Lung (tissue), 11 donors: ENCODE measurements at regions not wholly inside any gene's neighbourhood (a gene's known extent, or its start where the extent isn't known, plus 50 kb on each side); places are given as distances from the start of the nearest gene placed in this dataset.
A peak's percentile ranks its signal among the peaks of the same experiment; 100 is the strongest.

Experiments
- ATAC-seq: fragments of 200-7000 bp; cut with Tn5 transposase; one replicate; pipeline ENCODE4 v1.9.1; 2020; ENCODE audit warnings: moderate number of reproducible peaks; ENCODE audit not compliant: insufficient read depth, low FRiP score
- DNase-seq, 3 donors: peaks; one replicate each; pipeline ENCODE4 v3.0.0-alpha.2; 2013 to 2017
- H3K27ac ChIP-seq, 2 donors: one replicate each; pipeline ENCODE4 v1.5.1; 2013; ENCODE audit warnings: mild to moderate bottlenecking in 2 of 2, moderate library complexity in 2 of 2, control low read depth in 1 of 2, inconsistent platforms in 1 of 2, low read depth in 1 of 2, low read length in 1 of 2
- H3K27me3 ChIP-seq, 3 donors: one replicate each; pipeline ENCODE4 v1.5.1; 2013; ENCODE audit warnings: low read length in 2 of 3; ENCODE audit not compliant: control insufficient read depth in 3 of 3, insufficient read depth in 3 of 3
- H3K36me3 ChIP-seq, 4 donors: one replicate each; pipeline ENCODE4 v1.5.1; 2013; ENCODE audit warnings: low read length in 4 of 4, mild to moderate bottlenecking in 1 of 4, moderate library complexity in 1 of 4; ENCODE audit not compliant: control insufficient read depth in 4 of 4, insufficient read depth in 4 of 4
- H3K4me1 ChIP-seq, 5 donors: one replicate each; pipeline ENCODE4 v1.5.1; 2013; ENCODE audit warnings: low read length in 5 of 5, mild to moderate bottlenecking in 2 of 5, moderate library complexity in 1 of 5; ENCODE audit not compliant: control insufficient read depth in 5 of 5, insufficient read depth in 5 of 5
- H3K4me3 ChIP-seq: one replicate; pipeline ENCODE4 v1.5.1; 2013; ENCODE audit warnings: mild to moderate bottlenecking, control low read depth, moderate library complexity
- H3K9ac ChIP-seq, 2 donors: one replicate each; pipeline ENCODE4 v1.5.1; 2013; ENCODE audit warnings: low read length in 2 of 2, control low read depth in 1 of 2; ENCODE audit not compliant: insufficient read depth in 1 of 2
- H3K9me3 ChIP-seq, 4 donors: one replicate each; pipeline ENCODE4 v1.5.1; 2013; ENCODE audit warnings: low read length in 3 of 4, mild to moderate bottlenecking in 1 of 4, moderate library complexity in 1 of 4; ENCODE audit not compliant: control insufficient read depth in 4 of 4, insufficient read depth in 3 of 4
- CTCF ChIP-seq: IDR thresholded peaks from 2 replicates; pipeline ENCODE4 v1.5.1; 2012; ENCODE audit warnings: mild to moderate bottlenecking; ENCODE audit errors: control extremely low read depth, extremely low read depth
- WGBS, 2 donors: extraction: QIAGEN DNeasy Blood & Tissue Kit; methylation state at CpG; one replicate each; pipeline ENCODE4 v1.1.7; 2013; 5-methylcytosine and 5-hydroxymethylcytosine counted together
- donor health status: control.
- donor health status: control.
- donor health status: Bipolar disorder and iron deficiency.
- donor health status: healthy.
- donor health status: DM: yes; HTN: yes; CAD: no.

- DNase-seq (peak in 1 of 3 donors; percentile 9), ATAC-seq (no peak)
- TF ChIP-seq CTCF, result no peak
- 63 to 65% methylated on average over 6 of the region's 6 CpGs for WGBS, 2 donors
- Histone ChIP-seq H3K9ac (no peak overlapping the region), H3K4me1 (no peaks in the 10 kb centered on the region), H3K27ac (no peak overlapping the region), H3K9me3 (no peaks in the 10 kb centered on the region), H3K27me3 (no peaks in the 10 kb centered on the region), H3K36me3 (no peaks in the 10 kb centered on the region), H3K4me3 (no peak overlapping the region)
Observed at GRCh38 chr2:4628998-4629501, 925.7 kb downstream of the DCDC2C start.

GRCh38 chr2:4635289-4635688 lies 931.9 kb downstream of the DCDC2C start:
- Histone ChIP-seq H3K9ac (no peak overlapping the region), H3K36me3 (no peaks in the 10 kb centered on the region), H3K27me3 (no peaks in the 10 kb centered on the region), H3K27ac (no peak overlapping the region), H3K9me3 (no peaks in the 10 kb centered on the region), H3K4me3 (no peak overlapping the region), H3K4me1 (no peaks in the 10 kb centered on the region)
- ATAC-seq (no peak), DNase-seq (peak in 1 of 3 donors; percentile 1)
- WGBS, 2 donors, result 25 to 47% methylated on average over 4 of the region's 4 CpGs
- TF ChIP-seq CTCF, result no peak

GRCh38 chr2:4653991-4654390 lies 950.6 kb downstream of the DCDC2C start:
- DNase-seq (peak in 2 of 3 donors; percentile 17 to 51), ATAC-seq (no peak)
- Histone ChIP-seq H3K27ac (no peak overlapping the region), H3K36me3 (no peaks in the 10 kb centered on the region), H3K9ac (no peak overlapping the region), H3K9me3 (peaks cover 0 to 1% (median 0%) of the 10 kb centered on the region in 4 donors), H3K27me3 (no peaks in the 10 kb centered on the region), H3K4me3 (no peak overlapping the region), H3K4me1 (no peaks in the 10 kb centered on the region)
- WGBS, 2 donors, result 88 to 93% methylated on average over 1 of the region's 1 CpG
- TF ChIP-seq CTCF, result no peak

- H3K36me3 ChIP-seq, result no peaks in the 10 kb centered on the region
- no peaks in the 10 kb centered on the region for H3K9me3 ChIP-seq
- H3K27me3 ChIP-seq, result no peaks in the 10 kb centered on the region
- no peak overlapping the region for H3K9ac ChIP-seq
- no peaks in the 10 kb centered on the region for H3K4me1 ChIP-seq
- ATAC-seq (no peak), DNase-seq (no peak)
- no peak for TF ChIP-seq CTCF
- H3K4me3 ChIP-seq, result no peak overlapping the region
- H3K27ac ChIP-seq, result no peak overlapping the region
- WGBS, 2 donors, result 89 to 92% methylated on average over 3 of the region's 3 CpGs
Observed at GRCh38 chr2:4656326-4656725, 953.0 kb downstream of the DCDC2C start.
